SH-SY5Y (cell line): ENCODE measurements at regions not wholly inside any gene's neighbourhood (a gene's known extent, or its start where the extent isn't known, plus 50 kb on each side); places are given as distances from the start of the nearest gene placed in this dataset.
A peak's percentile ranks its signal among the peaks of the same experiment; 100 is the strongest.

Experiments used
- GATA2 ChIP-seq: IDR thresholded peaks from 2 replicates; pipeline ENCODE4 v1.6.1; 2011; ENCODE audit warnings: mild to moderate bottlenecking, low read depth, low read length
- GATA3 ChIP-seq: IDR thresholded peaks from 2 replicates; pipeline ENCODE4 v1.6.1; 2011; ENCODE audit warnings: low read depth, mild to moderate bottlenecking, low read length, moderate library complexity

- TF ChIP-seq GATA2 (peak; percentile 93), GATA3 (peak; percentile 89)
Measured at GRCh38 chr4:173924561-173924960, 358.9 kb downstream of the FBXO8 start.
